ENCODE measurements at regions not wholly inside any gene's neighbourhood (a gene's known extent, or its start where the extent isn't known, plus 50 kb on each side); places are given as distances from the start of the nearest gene placed in this dataset.

DNA sequence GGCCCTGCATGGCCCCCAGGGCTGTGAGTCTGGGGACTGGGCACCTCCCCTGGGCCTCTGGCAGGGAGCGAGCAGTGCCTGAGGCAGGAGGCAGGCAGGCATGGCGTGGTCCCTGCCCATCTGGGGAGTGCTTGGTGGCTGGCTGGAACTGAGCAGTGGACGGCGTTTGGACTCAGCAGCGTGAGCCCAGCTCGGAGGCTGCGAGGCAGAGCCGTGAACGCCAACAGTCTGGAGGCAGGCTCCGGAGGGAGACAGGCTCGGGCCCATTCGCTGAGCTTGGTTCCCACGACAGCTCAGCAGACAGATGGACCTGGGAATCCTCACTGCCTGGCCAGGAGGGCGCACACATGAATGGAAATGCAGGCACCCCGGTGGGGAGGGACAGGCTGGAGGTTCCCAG, 160.7 kb upstream of the POU3F1 start:
- no peak overlapping the region for H3K4me3 ChIP-seq (ENCODE audit: low read depth, low read length)
- TF ChIP-seq, protein P1, sequence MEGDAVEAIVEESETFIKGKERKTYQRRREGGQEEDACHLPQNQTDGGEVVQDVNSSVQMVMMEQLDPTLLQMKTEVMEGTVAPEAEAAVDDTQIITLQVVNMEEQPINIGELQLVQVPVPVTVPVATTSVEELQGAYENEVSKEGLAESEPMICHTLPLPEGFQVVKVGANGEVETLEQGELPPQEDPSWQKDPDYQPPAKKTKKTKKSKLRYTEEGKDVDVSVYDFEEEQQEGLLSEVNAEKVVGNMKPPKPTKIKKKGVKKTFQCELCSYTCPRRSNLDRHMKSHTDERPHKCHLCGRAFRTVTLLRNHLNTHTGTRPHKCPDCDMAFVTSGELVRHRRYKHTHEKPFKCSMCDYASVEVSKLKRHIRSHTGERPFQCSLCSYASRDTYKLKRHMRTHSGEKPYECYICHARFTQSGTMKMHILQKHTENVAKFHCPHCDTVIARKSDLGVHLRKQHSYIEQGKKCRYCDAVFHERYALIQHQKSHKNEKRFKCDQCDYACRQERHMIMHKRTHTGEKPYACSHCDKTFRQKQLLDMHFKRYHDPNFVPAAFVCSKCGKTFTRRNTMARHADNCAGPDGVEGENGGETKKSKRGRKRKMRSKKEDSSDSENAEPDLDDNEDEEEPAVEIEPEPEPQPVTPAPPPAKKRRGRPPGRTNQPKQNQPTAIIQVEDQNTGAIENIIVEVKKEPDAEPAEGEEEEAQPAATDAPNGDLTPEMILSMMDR (IDR thresholded peaks at IDR 0.05; ENCODE audit: low read depth, low read length): no peak

DNA sequence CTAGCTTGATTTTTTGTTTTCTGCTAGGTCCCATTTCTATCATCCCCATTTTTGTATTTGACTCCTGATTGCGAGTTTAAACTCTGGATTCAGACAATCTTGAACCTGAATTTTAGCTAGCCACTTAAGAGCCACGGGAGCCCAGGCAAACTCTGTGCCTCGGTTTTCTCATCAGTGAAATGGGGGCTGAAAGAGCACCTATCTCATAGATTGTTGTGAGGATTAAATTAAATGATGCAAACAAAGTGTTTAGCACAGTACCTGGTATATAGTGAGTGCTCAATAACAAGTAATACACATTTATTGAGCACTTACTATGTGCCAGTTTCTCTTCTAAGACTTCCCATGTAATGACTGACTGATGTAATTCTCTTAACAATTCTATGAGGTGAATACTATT, 158.1 kb upstream of the POU3F1 start:
- TF ChIP-seq, protein P1 (IDR thresholded peaks at IDR 0.05; ENCODE audit: low read depth, low read length): no peak
- no peak overlapping the region for H3K4me3 ChIP-seq (ENCODE audit: low read depth, low read length)

DNA sequence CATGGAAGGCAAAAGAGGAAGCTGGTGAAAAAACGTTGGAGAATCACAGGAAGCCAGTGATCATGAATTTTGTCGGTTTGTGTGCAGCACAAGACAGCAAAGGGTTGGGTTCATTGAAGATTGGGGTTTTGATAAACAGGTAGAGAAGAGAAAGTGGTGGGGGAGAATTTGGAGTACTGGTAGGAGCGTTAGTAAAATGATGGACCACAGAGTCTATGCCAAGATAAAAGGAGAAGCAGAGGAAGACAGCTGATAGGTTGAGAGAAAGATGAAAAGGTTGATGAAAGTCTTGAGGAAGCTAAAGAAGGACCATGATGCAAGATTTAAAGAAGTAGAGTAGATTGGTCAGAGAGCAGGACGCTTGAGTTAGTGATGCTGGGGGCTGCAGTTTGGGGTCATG, 156.8 kb upstream of the POU3F1 start:
- TF ChIP-seq, protein P1 (IDR thresholded peaks at IDR 0.05; ENCODE audit: low read depth, low read length): no peak
- no peak overlapping the region for H3K4me3 ChIP-seq (ENCODE audit: low read depth, low read length)

DNA sequence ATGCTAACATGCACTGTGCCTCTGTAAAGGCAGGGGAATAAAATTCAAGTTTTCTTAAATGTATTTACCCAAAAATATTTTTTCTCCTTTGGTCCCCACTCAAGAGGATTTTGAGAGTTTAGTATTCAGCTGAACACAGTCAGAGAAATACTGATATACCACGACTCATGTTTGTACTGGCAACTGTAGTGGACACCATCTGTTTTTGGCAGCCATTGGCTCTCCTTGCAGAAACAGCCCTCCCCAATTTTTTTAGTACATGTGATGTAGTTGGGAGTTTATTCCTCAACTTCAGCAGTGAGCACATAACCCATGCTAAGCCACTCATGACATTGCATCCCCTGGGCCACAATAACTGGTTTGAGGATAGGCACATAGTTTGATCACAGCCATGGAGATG, 154.8 kb upstream of the POU3F1 start:
- no peak overlapping the region for H3K4me3 ChIP-seq (ENCODE audit: low read depth, low read length)
- TF ChIP-seq, protein P1 (IDR thresholded peaks at IDR 0.05; ENCODE audit: low read depth, low read length): no peak

DNA sequence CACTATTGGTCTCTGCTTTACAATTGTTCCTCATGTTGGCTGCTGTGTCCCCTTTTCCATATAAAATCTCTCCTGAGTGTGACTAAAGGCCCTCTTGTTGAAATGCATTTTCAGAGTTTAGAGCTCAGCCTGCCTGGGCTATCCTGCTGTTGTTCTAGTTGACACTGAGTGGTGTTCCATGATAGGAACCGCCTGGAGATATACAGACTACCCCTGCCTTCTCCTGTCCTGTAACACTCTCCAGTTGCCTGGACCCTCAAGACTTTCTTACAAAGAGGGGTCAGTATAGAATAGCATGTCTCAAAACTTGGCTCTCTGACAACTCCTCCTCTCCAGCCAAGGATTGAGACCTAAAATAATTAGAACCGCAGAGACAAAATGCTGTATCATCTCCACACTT, 152.0 kb upstream of the POU3F1 start:
- no peak overlapping the region for H3K4me3 ChIP-seq (ENCODE audit: low read depth, low read length)
- TF ChIP-seq, protein P1 (IDR thresholded peaks at IDR 0.05; ENCODE audit: low read depth, low read length): no peak

DNA sequence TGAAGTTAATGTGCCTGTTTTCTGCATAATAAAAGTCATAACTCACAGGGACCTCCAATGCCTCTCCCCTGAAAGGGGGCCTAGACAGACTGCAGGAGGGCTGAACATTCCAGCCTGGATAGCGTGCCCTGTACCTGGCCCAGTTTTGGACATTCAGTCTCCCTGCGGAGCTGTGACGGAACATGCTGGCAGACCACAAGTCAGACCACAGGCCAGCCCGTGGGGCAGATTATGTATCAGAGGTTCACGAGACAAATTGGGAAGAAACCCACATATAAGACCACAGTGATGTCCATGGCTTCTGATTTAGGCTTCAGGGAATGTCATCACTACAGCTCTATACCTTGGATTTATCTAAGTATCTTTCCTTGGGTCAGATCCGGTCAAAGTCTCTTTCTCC, 151.5 kb upstream of the POU3F1 start:
- no peak overlapping the region for H3K4me3 ChIP-seq (ENCODE audit: low read depth, low read length)
- TF ChIP-seq, protein P1 (IDR thresholded peaks at IDR 0.05; ENCODE audit: low read depth, low read length): no peak

DNA sequence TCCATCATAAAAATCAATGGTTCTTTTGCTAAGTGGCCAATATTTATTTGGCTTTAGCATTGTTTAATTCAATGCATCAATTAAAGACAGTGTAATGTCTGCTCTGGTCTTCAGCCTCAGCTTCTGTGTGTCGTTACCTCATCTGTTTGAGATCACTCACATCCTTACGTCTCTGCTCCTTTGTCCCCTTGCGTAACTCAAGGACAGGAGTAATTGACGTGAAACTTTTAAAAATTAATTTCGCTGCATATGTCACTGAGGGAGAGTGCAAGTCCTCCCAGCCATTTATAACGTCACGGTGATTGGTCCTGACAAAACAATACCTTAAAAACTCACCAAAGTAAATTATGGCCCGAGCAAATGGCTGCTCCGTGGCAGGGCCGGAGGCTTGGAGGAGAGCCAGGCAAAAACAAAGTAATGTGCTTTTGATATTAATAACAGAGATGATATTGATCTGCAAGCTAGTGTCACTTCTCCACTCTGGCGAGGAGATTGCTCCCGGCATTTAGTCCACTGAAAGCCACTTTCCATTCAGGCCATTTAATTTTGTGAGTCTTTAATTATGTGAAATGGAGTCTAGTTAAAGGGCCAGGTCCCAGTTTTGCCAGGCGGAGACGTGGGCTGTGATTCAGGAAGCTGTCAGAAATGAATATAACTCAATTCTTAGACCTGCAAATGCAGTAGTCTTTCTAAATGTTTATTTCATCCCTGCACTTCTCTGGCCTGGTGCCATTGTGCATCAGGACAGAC, 150.9 kb upstream of the POU3F1 start:
- H3K4me3 ChIP-seq (ENCODE audit: low read depth, low read length): no peak overlapping the region

More for the DNA sequence above, 150.9 kb upstream of the POU3F1 start:
- TF ChIP-seq, protein P1 (IDR thresholded peaks at IDR 0.05; ENCODE audit: low read depth, low read length): no peak

Measured in WI38 (cell line).